Parathyroid adenoma (tissue), 2 donors: ENCODE measurements at regions not wholly inside any gene's neighbourhood (a gene's known extent, or its start where the extent isn't known, plus 50 kb on each side); places are given as distances from the start of the nearest gene placed in this dataset.

Experiments
- H2AFZ ChIP-seq: fragments of 300-600 bp; sonication (generic); one replicate; pipeline ENCODE4 v1.7.0; 2017; ENCODE audit warnings: antibody characterized with exemption, mild to moderate bottlenecking
- H3K27ac ChIP-seq: fragments of 300-600 bp; sonication (generic); one replicate; pipeline ENCODE4 v1.7.0; 2017
- H3K27me3 ChIP-seq: fragments of 300-600 bp; sonication (generic); one replicate; pipeline ENCODE4 v1.7.0; 2017; ENCODE audit warnings: low read length; ENCODE audit not compliant: control insufficient read depth, insufficient read depth
- H3K36me3 ChIP-seq: fragments of 300-600 bp; sonication (generic); one replicate; pipeline ENCODE4 v1.7.0; 2017; ENCODE audit warnings: low read length; ENCODE audit not compliant: control insufficient read depth, insufficient read depth
- H3K4me1 ChIP-seq: fragments of 300-600 bp; sonication (generic); one replicate; pipeline ENCODE4 v1.7.0; 2017; ENCODE audit warnings: control low read depth
- H3K4me2 ChIP-seq: fragments of 300-600 bp; sonication (generic); one replicate; pipeline ENCODE4 v1.7.0; 2017; ENCODE audit warnings: low read length
- H3K4me3 ChIP-seq: fragments of 300-600 bp; sonication (generic); one replicate; pipeline ENCODE4 v1.7.0; 2017; ENCODE audit warnings: low read depth, low read length
- H3K79me2 ChIP-seq: fragments of 300-600 bp; sonication (generic); one replicate; pipeline ENCODE4 v1.7.0; 2017; ENCODE audit warnings: control low read depth
- H3K9ac ChIP-seq: fragments of 300-600 bp; sonication (generic); one replicate; pipeline ENCODE4 v1.7.0; 2017; ENCODE audit warnings: mild to moderate bottlenecking
- H3K9me3 ChIP-seq: fragments of 300-600 bp; sonication (generic); one replicate; pipeline ENCODE4 v1.7.0; 2017; ENCODE audit warnings: low read length; ENCODE audit not compliant: control insufficient read depth
- CTCF ChIP-seq: fragments of 300-600 bp; sonication (generic); IDR thresholded peaks from one replicate; pipeline ENCODE4 v1.7.0; 2017; ENCODE audit warnings: antibody characterized with exemption, mild to moderate bottlenecking
- donor health status: primary hyperparathyroidism.

GRCh38 chr5:77924081-77924480 lies 147.9 kb upstream of the TBCA start:
- no peaks in the 10 kb centered on the region for H3K36me3 ChIP-seq
- no peaks in the 10 kb centered on the region for H3K9me3 ChIP-seq
- no peaks in the 10 kb centered on the region for H3K27me3 ChIP-seq
- no peak overlapping the region for H2AFZ ChIP-seq
- H3K4me1 ChIP-seq: no peaks in the 10 kb centered on the region
- no peak for TF ChIP-seq CTCF
- H3K9ac ChIP-seq: no peak overlapping the region
- H3K4me2 ChIP-seq: no peak overlapping the region
- H3K27ac ChIP-seq: no peak overlapping the region
- no peak overlapping the region for H3K4me3 ChIP-seq
- H3K79me2 ChIP-seq: no peaks in the 10 kb centered on the region

- H3K27ac ChIP-seq: no peak overlapping the region
- no peaks in the 10 kb centered on the region for H3K27me3 ChIP-seq
- H3K9me3 ChIP-seq: no peaks in the 10 kb centered on the region
- H3K4me3 ChIP-seq: no peak overlapping the region
- no peaks in the 10 kb centered on the region for H3K79me2 ChIP-seq
- no peak overlapping the region for H3K4me2 ChIP-seq
- no peaks in the 10 kb centered on the region for H3K4me1 ChIP-seq
- TF ChIP-seq CTCF: no peak
- H3K36me3 ChIP-seq: no peaks in the 10 kb centered on the region
- H3K9ac ChIP-seq: no peak overlapping the region
- no peak overlapping the region for H2AFZ ChIP-seq
Measured at GRCh38 chr5:77923666-77924065, 147.5 kb upstream of the TBCA start.

- H3K4me3 ChIP-seq: no peak overlapping the region
- H3K9me3 ChIP-seq: no peaks in the 10 kb centered on the region
- H3K27me3 ChIP-seq: no peaks in the 10 kb centered on the region
- no peak overlapping the region for H3K9ac ChIP-seq
- no peak overlapping the region for H2AFZ ChIP-seq
- no peaks in the 10 kb centered on the region for H3K36me3 ChIP-seq
- H3K79me2 ChIP-seq: no peaks in the 10 kb centered on the region
- no peak for TF ChIP-seq CTCF
- no peak overlapping the region for H3K4me2 ChIP-seq
- H3K4me1 ChIP-seq: no peaks in the 10 kb centered on the region
- no peak overlapping the region for H3K27ac ChIP-seq
Measured at GRCh38 chr5:77921094-77921768, 145.1 kb upstream of the TBCA start.

GRCh38 chr5:77920359-77921058 lies 144.4 kb upstream of the TBCA start:
- Histone ChIP-seq H3K79me2 (no peaks in the 10 kb centered on the region), H3K9me3 (no peaks in the 10 kb centered on the region), H3K9ac (no peak overlapping the region), H3K27ac (no peak overlapping the region), H3K4me2 (no peak overlapping the region), H2AFZ (no peak overlapping the region), H3K4me3 (no peak overlapping the region), H3K36me3 (no peaks in the 10 kb centered on the region), H3K4me1 (no peaks in the 10 kb centered on the region), H3K27me3 (no peaks in the 10 kb centered on the region)
- TF ChIP-seq CTCF: no peak

- no peak overlapping the region for H3K4me2 ChIP-seq
- no peak overlapping the region for H2AFZ ChIP-seq
- no peaks in the 10 kb centered on the region for H3K4me1 ChIP-seq
- TF ChIP-seq CTCF: no peak
- H3K27me3 ChIP-seq: no peaks in the 10 kb centered on the region
- H3K36me3 ChIP-seq: no peaks in the 10 kb centered on the region
- no peak overlapping the region for H3K4me3 ChIP-seq
- H3K79me2 ChIP-seq: no peaks in the 10 kb centered on the region
- H3K27ac ChIP-seq: no peak overlapping the region
- no peaks in the 10 kb centered on the region for H3K9me3 ChIP-seq
- no peak overlapping the region for H3K9ac ChIP-seq
Measured at GRCh38 chr5:77915346-77915745, 139.2 kb upstream of the TBCA start.
